Panc1 (cell line): ENCODE measurements at regions not wholly inside any gene's neighbourhood (a gene's known extent, or its start where the extent isn't known, plus 50 kb on each side); places are given as distances from the start of the nearest gene placed in this dataset.

Experiments
- POLR2AphosphoS5 ChIP-seq: IDR thresholded peaks from 2 replicates; pipeline ENCODE4 v1.6.1; 2012; ENCODE audit warnings: mild to moderate bottlenecking, low read depth, low read length, moderate library complexity
- TCF7L2 ChIP-seq: IDR thresholded peaks from 2 replicates; pipeline ENCODE4 v1.6.1; 2011; ENCODE audit warnings: mild to moderate bottlenecking, low read depth, low read length, inconsistent platforms
- TF ChIP-seq, protein P1 (sequence below): fragments of 450-650 bp; IDR thresholded peaks from 2 replicates; pipeline ENCODE4 v1.5.1; 2017; ENCODE audit warnings: mild to moderate bottlenecking
- TF ChIP-seq, protein P2 (sequence below), 2 experiments: IDR thresholded peaks; 2 replicates each; pipeline ENCODE4 v1.6.1; 2011 to 2012; ENCODE audit warnings: low read depth in 2 of 2, control low read depth in 1 of 2, low read length in 1 of 2, mild to moderate bottlenecking in 1 of 2, moderate library complexity in 1 of 2; ENCODE audit not compliant: insufficient read depth in 1 of 2

DNA sequence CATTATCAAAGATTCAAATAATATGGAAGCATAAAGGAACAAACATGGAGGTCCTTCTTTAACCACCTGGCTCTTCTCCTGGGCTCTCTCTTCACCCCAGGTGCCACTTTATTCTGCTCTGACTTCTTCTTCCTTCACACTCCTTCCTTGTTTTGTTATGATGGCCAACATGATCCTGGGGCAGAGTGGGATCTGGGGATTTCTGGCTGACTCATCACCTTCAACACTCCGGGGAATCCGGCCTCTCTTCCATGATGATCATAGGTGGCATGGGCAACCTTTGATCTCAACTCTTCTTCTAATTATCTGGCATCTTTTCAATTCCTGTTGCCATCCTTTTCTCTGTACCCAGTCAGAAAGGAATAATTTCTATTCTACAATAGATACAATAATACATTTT, 62.1 kb upstream of the TRPC7 start:
- TF ChIP-seq, protein P1, sequence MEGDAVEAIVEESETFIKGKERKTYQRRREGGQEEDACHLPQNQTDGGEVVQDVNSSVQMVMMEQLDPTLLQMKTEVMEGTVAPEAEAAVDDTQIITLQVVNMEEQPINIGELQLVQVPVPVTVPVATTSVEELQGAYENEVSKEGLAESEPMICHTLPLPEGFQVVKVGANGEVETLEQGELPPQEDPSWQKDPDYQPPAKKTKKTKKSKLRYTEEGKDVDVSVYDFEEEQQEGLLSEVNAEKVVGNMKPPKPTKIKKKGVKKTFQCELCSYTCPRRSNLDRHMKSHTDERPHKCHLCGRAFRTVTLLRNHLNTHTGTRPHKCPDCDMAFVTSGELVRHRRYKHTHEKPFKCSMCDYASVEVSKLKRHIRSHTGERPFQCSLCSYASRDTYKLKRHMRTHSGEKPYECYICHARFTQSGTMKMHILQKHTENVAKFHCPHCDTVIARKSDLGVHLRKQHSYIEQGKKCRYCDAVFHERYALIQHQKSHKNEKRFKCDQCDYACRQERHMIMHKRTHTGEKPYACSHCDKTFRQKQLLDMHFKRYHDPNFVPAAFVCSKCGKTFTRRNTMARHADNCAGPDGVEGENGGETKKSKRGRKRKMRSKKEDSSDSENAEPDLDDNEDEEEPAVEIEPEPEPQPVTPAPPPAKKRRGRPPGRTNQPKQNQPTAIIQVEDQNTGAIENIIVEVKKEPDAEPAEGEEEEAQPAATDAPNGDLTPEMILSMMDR: no peak
- TF ChIP-seq, protein P2, sequence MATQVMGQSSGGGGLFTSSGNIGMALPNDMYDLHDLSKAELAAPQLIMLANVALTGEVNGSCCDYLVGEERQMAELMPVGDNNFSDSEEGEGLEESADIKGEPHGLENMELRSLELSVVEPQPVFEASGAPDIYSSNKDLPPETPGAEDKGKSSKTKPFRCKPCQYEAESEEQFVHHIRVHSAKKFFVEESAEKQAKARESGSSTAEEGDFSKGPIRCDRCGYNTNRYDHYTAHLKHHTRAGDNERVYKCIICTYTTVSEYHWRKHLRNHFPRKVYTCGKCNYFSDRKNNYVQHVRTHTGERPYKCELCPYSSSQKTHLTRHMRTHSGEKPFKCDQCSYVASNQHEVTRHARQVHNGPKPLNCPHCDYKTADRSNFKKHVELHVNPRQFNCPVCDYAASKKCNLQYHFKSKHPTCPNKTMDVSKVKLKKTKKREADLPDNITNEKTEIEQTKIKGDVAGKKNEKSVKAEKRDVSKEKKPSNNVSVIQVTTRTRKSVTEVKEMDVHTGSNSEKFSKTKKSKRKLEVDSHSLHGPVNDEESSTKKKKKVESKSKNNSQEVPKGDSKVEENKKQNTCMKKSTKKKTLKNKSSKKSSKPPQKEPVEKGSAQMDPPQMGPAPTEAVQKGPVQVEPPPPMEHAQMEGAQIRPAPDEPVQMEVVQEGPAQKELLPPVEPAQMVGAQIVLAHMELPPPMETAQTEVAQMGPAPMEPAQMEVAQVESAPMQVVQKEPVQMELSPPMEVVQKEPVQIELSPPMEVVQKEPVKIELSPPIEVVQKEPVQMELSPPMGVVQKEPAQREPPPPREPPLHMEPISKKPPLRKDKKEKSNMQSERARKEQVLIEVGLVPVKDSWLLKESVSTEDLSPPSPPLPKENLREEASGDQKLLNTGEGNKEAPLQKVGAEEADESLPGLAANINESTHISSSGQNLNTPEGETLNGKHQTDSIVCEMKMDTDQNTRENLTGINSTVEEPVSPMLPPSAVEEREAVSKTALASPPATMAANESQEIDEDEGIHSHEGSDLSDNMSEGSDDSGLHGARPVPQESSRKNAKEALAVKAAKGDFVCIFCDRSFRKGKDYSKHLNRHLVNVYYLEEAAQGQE (IDR thresholded peaks at IDR 0.05; ENCODE audit: insufficient read depth in 1 of 2, low read depth in 2 of 2, low read length in 1 of 2): no peak
- TF ChIP-seq POLR2AphosphoS5 (no peak), TCF7L2 (no peak)
